Right lung (tissue), 2 donors: ENCODE measurements at regions not wholly inside any gene's neighbourhood (a gene's known extent, or its start where the extent isn't known, plus 50 kb on each side); places are given as distances from the start of the nearest gene placed in this dataset.

Experiments
- DNase-seq, 2 donors: peaks; one replicate each; pipeline ENCODE4 v3.0.0-alpha.2; 2013

GRCh38 chr4:125689805-125690204 lies 375.1 kb downstream of the FAT4 start:
- DNase-seq: no peak

GRCh38 chr4:125693228-125693627 lies 378.5 kb downstream of the FAT4 start:
- DNase-seq: no peak

- DNase-seq: no peak
Measured at GRCh38 chr4:125702406-125702805, 387.7 kb downstream of the FAT4 start.

- no peak for DNase-seq
Measured at GRCh38 chr4:125703443-125703842, 388.7 kb downstream of the FAT4 start.

- no peak for DNase-seq
Measured at GRCh38 chr4:125704726-125705125, 390.0 kb downstream of the FAT4 start.

DNA sequence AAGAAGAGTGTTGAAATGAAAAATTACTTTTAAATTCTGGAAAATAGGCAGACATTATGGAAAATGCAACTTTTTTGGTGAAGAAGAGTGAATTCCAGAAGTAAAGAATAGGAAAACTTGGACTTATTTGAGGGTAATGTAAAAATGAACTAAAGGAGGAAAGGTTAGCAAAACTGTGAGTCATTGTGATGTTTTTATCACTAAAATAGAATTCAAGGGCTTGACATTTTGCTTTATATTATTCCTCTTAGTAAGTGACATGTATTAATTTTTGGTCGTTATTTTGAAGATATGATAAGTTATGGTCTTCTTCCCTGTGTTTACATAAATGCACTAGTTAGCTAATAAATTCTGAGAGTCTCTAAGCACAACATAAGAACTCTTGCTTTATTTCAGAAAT lies 390.9 kb downstream of the FAT4 start:
- DNase-seq: no peak

GRCh38 chr4:125707397-125707796 lies 392.6 kb downstream of the FAT4 start:
- DNase-seq: no peak

DNA sequence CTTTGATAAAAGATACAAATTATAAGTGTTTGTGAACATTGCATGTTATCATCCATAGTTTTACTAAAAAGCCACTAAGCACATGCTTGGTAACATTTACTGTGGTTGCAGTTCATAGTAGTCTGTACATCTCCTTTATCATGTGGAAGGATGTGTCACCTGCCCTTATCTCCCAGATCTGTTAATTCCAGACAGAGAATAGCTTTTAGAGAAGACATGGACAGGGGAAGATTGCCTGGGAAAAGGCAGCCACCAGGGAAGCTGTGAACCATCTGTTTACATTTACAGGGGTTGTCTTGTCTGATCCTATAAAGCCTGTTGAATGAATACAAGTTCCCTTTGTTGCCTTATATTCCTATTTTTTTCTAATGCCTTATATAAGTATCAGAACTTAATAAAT lies 396.0 kb downstream of the FAT4 start:
- DNase-seq: no peak

DNA sequence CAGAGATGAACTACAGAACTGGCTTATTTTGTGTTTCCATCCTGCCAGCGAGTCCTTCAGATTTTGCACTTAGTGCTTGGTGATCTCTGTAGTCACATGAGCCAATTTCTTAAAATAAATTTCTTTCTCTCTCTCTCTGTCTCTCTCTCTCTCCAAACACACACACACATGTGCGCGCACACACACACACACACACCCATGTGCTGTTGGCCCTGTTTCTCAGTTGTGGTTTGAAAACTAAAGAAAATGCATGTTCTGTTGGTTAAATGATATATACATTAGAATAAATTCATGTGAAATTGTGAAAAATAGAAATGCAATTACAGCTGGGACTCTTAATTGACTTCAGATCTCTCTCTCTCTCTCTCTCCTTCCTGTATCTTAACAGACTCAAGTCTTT lies 399.3 kb downstream of the FAT4 start:
- DNase-seq: no peak

GRCh38 chr4:125714845-125715244 lies 400.1 kb downstream of the FAT4 start:
- DNase-seq: no peak

- DNase-seq: no peak
Measured at GRCh38 chr4:125719987-125720386, 405.2 kb downstream of the FAT4 start.

GRCh38 chr4:125722009-125722408 lies 407.3 kb downstream of the FAT4 start:
- DNase-seq: no peak

GRCh38 chr4:125725957-125726525 lies 411.3 kb downstream of the FAT4 start:
- no peak for DNase-seq

DNA sequence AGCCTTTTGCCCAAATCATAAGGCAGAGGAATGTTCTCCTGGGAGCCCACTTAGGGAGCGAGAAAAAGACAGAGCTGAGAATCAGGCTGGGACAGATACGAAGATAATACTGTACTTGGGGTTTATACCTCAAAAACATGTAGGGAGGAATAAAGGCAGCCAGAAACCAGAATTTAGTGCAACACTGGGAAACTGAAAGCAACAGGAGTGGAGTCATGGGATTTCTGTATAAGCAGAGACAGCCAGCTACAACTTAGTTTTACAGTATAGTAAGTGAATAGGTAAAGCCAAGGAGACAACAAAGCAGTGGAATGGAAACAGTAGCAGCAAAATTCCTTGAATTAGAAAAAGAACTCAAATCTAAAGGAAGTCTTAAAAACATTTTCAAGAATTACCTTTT lies 413.2 kb downstream of the FAT4 start:
- no peak for DNase-seq

DNA sequence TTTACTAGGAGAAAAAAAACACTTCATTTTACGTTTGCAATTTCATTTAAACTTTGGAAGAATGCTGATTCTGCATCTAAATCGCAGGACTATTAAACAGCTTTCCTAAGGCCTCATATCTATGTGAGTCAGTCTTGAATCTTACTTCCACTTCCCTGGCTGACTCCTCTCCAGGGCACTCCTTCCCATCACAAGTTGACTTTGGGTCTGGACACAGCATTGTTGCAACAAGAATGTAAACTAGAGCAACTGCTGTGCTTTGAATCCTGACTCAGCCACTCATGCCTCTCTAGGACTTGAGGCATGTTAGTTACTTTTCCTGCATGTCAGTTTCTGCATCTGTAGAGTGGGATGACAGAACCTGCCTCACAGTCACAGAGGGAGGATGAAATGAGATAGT lies 413.8 kb downstream of the FAT4 start:
- peak; percentile 25 to 42 for DNase-seq

- peak; percentile 33 to 42 for DNase-seq
Measured at GRCh38 chr4:125729171-125729570, 414.4 kb downstream of the FAT4 start.

DNA sequence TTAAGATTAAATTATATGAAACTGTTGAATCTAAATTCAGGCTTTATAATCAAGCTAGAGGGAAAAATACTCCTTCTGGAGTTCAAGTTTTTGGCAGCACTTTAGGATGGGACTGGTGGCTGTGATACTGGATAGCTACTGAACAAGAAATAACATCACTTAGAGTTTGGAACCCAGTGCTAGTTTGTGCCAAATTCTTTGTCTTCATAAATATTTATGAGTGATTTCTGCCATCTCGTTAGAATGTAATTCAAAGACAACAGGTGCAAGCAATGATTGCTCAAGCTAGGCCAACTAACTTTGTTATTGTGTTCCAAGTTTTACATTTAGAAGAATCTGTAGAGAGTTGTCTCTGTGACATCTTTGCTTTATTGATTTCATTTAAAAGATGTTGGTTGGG lies 417.9 kb downstream of the FAT4 start:
- no peak for DNase-seq

DNA sequence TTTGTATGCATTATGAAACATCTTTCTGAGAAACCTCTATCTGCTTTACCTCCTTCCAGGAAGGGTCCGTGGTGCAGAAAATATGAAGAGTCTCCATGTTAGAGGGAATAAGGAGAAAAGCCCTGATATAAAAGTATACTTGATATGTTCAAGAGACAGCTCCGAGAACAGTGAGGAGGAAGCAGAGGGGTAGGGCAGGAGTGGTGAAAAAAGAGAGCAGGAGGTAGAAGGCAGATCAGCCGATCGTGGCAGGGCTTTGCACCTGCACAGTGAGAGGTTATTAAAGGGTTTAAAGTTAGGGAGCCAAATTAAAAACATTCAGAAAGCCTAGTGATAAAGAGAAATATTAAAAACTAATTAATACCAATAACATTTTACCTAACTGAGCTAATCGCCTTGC lies 419.7 kb downstream of the FAT4 start:
- DNase-seq: no peak

- DNase-seq: no peak
Measured at GRCh38 chr4:125735102-125735501, 420.3 kb downstream of the FAT4 start.

DNA sequence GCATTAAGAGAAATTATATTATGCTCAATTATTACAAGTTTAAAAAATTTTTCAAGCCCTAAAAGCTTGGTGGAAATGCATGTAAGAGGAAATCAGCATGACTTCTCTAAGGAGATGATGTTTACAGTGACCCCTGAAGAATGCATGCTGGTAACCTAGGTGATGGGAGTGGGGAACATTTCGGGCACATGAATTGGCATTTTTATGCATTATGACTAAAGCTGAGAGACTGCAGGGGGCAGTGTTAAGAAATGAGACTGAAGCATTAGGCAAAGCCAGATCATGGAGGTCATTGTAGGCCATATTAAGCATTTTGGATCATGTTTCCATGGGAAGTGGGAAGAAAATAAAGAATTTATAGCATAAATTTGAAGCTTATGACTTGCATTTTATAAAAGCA lies 421.3 kb downstream of the FAT4 start:
- DNase-seq: no peak

GRCh38 chr4:125739760-125740159 lies 425.0 kb downstream of the FAT4 start:
- DNase-seq: no peak

DNA sequence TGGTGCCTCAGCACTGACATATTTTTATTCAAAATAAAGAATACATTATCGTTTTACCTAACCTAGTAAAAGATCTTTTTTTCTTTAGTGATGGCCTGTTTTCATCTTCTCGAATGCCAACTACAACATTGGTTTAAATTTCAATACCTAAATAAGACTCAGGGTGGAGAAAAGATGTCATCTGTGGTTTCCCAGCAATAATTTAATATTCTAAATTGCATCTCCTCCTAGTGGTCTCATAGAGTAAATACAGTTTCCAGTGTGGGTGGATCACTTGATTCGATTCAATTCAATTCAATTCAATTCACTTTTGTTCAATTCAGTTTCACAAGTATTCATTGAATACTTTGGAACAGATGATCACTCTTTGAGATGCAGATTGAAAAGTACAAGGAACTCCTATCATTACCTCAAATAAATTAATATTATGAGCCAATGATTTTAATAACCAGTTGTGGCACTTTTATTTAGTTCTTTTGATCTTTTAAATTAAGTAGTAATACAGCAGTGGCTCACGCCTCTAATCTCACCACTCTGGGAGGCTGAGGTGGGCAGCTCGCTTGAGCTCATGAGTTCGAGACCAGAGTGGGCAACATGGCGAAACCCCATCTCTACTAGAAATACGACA lies 427.2 kb downstream of the FAT4 start:
- DNase-seq: no peak

- DNase-seq: no peak
Measured at GRCh38 chr4:125744891-125745364, 430.2 kb downstream of the FAT4 start.

DNA sequence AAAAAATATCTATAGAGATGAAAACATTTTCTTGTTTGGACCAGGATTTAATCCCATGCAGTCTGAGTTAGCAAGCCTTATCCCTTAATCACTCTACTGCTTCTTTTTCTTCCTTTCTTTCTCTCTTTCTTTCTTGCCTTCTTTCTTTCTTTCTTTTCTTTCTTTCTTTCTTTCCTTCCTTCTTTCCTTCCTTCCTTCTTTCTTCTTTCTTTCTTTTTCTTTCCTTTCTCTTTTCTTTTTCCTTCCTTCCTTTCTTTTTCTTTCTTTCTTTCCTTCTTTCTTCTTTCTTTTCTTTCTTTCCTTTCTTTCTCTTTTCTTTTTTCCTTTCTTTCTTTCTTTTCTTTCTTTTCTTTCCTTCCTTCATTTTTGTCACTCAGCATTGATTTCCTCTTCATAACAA lies 434.6 kb downstream of the FAT4 start:
- DNase-seq: no peak
